ENCODE measurements at regions not wholly inside any gene's neighbourhood (a gene's known extent, or its start where the extent isn't known, plus 50 kb on each side); places are given as distances from the start of the nearest gene placed in this dataset.

DNA sequence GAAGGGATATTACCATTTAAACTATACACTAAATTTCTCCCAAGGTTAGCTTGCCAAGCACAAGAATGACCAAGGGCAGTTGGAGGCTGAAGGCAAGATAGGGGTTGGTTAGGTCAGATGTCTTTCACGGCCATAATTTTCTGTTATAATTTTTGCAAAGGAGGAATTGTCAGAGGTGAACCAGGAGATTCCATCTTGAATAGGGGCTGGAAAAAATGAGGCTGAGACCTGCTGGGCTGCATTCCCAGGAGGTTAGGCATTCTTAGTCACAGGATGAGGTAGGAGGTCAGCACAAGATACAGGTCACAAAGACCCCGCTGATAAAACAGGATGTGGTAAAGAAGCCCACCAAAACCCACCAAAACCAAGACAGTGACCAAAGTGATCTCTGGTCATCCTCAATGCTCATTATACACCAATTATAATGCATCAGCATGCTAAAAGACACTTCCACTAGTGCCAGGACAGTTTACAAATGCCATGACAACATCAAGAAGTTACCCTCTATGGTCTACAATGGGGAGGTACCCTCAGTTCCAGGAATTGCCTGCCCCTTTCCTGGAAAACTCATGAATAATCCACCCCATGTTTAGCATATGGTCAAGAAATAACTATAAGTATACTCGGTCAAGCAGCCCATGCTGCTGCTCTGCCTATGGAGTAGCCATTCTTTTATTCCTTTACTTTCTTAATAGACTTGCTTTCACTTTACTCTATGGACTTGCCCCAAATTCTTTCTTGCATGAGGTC lies 371.8 kb upstream of the SULF2 start:
- TF ChIP-seq, protein P1, sequence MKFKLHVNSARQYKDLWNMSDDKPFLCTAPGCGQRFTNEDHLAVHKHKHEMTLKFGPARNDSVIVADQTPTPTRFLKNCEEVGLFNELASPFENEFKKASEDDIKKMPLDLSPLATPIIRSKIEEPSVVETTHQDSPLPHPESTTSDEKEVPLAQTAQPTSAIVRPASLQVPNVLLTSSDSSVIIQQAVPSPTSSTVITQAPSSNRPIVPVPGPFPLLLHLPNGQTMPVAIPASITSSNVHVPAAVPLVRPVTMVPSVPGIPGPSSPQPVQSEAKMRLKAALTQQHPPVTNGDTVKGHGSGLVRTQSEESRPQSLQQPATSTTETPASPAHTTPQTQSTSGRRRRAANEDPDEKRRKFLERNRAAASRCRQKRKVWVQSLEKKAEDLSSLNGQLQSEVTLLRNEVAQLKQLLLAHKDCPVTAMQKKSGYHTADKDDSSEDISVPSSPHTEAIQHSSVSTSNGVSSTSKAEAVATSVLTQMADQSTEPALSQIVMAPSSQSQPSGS (CRISPR knock-in tag; IDR thresholded peaks at IDR 0.05; ENCODE audit: borderline replicate concordance, low read depth), result no peak
- TF ChIP-seq FOXJ3 (CRISPR knock-in tag; IDR thresholded peaks at IDR 0.05; ENCODE audit: borderline replicate concordance), result no peak
- no peak for TF ChIP-seq SOX15 (CRISPR knock-in tag; IDR thresholded peaks at IDR 0.05)
- no peak for TF ChIP-seq MAX (CRISPR knock-in tag; IDR thresholded peaks at IDR 0.05)
- TF ChIP-seq JAZF1 (CRISPR knock-in tag; IDR thresholded peaks at IDR 0.05), result no peak
- TF ChIP-seq NR3C1 (CRISPR knock-in tag; conservative IDR thresholded peaks at IDR 0.05; ENCODE audit: low read depth), result no peak
- no peak for TF ChIP-seq TEAD4 (CRISPR knock-in tag; IDR thresholded peaks at IDR 0.05)
- POLR2A ChIA-PET, result no interaction called here
- CTCF ChIA-PET, result no interaction called here
- Mint-ChIP-seq H3K27ac (no peak overlapping the region), H3K4me1 (peaks cover 5% of the 10 kb centered on the region), H3K4me3 (no peak overlapping the region), H3K9me3 (peaks cover 27% of the 10 kb centered on the region), H3K27me3 (ENCODE audit: low read depth) (no peaks in the 10 kb centered on the region; the same call in 1 of the 2 replicates), H3K36me3 (peaks cover 18% of the 10 kb centered on the region)
- DNase-seq (ENCODE audit: low spot score), result no peak
- ATAC-seq, result no peak

DNA sequence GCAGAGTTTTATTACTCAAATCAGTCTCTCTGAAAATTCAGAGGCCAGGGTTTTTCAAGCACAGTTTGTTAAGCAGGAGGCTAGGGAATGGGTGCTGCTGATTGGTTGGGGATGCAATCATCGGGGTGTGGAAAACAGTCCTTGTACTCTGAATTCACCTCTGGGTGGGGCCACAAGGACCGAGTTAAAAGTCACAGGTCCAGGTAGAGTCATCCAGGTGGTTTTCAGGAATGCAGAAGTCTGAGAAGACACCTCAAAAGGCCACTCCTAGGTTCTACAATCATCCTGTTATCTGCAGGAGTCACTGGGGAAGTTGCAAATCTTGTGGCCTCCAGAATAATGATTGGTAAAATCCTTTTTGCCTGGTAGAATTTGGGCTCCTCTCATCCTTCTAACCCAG lies 371.2 kb upstream of the SULF2 start:
- Mint-ChIP-seq H3K36me3 (peaks cover 18% of the 10 kb centered on the region), H3K4me1 (peaks cover 10% of the 10 kb centered on the region), H3K9me3 (peaks cover 27% of the 10 kb centered on the region), H3K4me3 (no peak overlapping the region), H3K27ac (no peak overlapping the region), H3K27me3 (ENCODE audit: low read depth) (no peaks in the 10 kb centered on the region; the same call in 1 of the 2 replicates)
- DNase-seq (ENCODE audit: low spot score) (no peak), ATAC-seq (no peak)
- ChIA-PET POLR2A (no interaction called here), CTCF (no interaction called here)
- TF ChIP-seq RELA (CRISPR knock-in tag; IDR thresholded peaks at IDR 0.05; ENCODE audit: borderline replicate concordance), result no peak
- no peak for TF ChIP-seq NR2C2 (CRISPR knock-in tag; IDR thresholded peaks at IDR 0.05)
- TF ChIP-seq, protein P2, sequence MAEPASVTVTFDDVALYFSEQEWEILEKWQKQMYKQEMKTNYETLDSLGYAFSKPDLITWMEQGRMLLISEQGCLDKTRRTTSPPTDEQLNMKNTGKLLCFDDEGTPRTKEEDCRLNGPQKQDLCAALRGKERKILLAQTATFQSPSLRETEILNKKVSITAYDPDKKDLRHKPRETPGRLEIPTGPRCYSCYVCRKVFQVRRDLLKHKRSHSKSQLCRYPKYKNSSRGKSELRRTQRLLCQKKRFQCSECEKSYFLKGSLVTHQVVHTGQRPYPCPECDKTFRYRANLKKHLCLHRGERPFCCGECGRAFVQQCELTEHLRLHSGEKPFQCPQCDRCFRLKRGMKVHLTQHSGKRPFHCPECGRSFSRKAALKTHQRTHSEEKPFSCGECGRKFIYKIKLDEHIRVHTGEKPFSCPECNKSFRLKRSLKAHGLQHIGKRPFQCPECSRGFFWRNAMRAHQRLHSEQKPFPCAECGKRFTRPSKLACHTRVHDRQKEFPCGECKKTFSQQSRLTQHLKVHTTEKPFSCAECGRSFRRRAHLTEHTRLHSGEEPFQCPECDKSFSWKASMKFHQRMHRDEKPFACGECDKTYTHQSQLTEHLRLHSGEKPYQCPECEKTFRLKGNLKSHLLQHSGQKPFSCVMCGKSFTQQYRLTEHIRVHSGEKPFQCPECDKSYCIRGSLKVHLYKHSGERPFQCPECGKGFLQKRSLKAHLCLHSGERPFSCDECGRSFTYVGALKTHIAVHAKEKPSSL (CRISPR knock-in tag; conservative IDR thresholded peaks at IDR 0.05), result no peak
- TF ChIP-seq, protein P3, sequence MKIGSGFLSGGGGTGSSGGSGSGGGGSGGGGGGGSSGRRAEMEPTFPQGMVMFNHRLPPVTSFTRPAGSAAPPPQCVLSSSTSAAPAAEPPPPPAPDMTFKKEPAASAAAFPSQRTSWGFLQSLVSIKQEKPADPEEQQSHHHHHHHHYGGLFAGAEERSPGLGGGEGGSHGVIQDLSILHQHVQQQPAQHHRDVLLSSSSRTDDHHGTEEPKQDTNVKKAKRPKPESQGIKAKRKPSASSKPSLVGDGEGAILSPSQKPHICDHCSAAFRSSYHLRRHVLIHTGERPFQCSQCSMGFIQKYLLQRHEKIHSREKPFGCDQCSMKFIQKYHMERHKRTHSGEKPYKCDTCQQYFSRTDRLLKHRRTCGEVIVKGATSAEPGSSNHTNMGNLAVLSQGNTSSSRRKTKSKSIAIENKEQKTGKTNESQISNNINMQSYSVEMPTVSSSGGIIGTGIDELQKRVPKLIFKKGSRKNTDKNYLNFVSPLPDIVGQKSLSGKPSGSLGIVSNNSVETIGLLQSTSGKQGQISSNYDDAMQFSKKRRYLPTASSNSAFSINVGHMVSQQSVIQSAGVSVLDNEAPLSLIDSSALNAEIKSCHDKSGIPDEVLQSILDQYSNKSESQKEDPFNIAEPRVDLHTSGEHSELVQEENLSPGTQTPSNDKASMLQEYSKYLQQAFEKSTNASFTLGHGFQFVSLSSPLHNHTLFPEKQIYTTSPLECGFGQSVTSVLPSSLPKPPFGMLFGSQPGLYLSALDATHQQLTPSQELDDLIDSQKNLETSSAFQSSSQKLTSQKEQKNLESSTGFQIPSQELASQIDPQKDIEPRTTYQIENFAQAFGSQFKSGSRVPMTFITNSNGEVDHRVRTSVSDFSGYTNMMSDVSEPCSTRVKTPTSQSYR (CRISPR knock-in tag; IDR thresholded peaks at IDR 0.05), result no peak
- TF ChIP-seq SP1 (CRISPR knock-in tag; conservative IDR thresholded peaks at IDR 0.05), result no peak
- no peak for TF ChIP-seq TEAD1 (CRISPR knock-in tag; IDR thresholded peaks at IDR 0.05)
- no peak for TF ChIP-seq ZNF138 (CRISPR knock-in tag; conservative IDR thresholded peaks at IDR 0.05)
- TF ChIP-seq NR1H2 (CRISPR knock-in tag; IDR thresholded peaks at IDR 0.05), result no peak
- TF ChIP-seq, protein P4, sequence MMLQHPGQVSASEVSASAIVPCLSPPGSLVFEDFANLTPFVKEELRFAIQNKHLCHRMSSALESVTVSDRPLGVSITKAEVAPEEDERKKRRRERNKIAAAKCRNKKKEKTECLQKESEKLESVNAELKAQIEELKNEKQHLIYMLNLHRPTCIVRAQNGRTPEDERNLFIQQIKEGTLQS (CRISPR knock-in tag; conservative IDR thresholded peaks at IDR 0.05), result no peak
